Cerebellar cortex (tissue), 1 donor: ENCODE measurements at regions not wholly inside any gene's neighbourhood (a gene's known extent, or its start where the extent isn't known, plus 50 kb on each side); places are given as distances from the start of the nearest gene placed in this dataset.
A peak's percentile ranks its signal among the peaks of the same experiment; 100 is the strongest.
"Not testable (repeated sequence)": the region's sequence is repeated elsewhere in the genome, so short reads cannot be mapped to it uniquely, and the experiment has no call there.

Experiments used
- DNase-seq: peaks from one replicate; pipeline ENCODE4 v3.0.0-alpha.2; 2015; ENCODE audit warnings: low spot score

DNA sequence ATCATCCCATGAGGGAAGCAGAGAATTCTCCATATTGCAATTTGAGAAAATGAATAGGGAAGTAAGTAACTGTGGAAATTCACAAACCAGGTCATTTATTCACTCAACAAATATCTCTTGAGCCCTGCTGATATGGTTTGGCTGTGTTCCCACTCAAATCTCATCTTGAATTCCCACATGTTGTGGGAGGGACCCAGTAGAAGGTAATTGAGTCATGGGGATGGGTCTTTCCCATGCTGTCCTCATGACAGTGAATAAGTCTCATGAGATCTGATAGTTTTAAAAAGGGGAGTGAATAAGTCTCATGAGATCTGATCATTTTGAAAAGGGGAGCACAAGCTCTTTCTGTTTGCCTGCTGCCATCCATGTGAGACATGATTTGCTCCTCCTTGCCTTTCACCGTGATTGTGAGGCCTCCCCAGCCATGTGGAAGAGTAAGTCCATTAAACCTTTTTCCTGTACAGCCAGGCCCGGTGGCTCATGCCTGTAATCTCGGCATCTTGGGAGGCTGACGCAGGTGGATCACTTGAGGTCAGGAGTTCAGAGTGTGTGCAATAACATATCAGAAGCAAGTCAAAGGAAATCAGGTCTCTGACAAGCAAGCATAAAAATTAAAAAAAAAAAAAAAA, 193.2 kb downstream of the NDUFA10 start:
- DNase-seq: no peak

DNA sequence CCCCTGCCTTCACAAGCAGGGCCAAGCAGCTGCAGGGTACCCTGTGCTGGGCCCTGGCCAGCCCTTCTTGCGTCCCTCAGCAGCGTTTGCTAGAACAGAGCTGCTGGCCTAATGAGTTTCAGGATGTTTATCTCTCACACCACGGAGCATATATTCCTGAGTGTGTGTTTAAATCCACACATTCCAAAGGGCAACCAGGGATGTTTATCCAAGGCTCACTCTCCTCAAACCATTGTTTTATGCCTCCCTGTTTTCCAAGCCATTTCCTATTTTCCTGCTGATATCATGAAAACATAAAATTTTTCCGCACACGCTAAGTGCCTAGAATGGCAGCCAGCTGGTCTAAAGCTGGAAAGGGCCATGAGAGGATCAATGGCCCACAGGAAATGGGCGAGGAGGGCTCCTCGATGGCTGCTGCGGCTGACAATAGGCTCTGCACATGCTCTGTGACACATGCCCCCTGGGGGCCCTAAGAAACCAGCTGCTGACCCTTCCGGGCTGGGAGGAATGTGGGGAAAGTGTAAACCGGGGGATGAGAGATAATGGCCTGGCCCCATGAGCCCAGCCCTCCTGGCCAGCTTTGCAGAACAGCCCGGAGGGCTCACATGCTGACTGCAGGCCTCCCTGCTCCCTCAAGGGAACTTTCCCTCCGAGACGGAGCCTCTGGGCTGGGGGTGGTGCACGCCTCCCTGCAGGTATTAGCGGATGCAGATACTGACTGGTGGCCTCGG, 194.0 kb downstream of the NDUFA10 start:
- no peak for DNase-seq

DNA sequence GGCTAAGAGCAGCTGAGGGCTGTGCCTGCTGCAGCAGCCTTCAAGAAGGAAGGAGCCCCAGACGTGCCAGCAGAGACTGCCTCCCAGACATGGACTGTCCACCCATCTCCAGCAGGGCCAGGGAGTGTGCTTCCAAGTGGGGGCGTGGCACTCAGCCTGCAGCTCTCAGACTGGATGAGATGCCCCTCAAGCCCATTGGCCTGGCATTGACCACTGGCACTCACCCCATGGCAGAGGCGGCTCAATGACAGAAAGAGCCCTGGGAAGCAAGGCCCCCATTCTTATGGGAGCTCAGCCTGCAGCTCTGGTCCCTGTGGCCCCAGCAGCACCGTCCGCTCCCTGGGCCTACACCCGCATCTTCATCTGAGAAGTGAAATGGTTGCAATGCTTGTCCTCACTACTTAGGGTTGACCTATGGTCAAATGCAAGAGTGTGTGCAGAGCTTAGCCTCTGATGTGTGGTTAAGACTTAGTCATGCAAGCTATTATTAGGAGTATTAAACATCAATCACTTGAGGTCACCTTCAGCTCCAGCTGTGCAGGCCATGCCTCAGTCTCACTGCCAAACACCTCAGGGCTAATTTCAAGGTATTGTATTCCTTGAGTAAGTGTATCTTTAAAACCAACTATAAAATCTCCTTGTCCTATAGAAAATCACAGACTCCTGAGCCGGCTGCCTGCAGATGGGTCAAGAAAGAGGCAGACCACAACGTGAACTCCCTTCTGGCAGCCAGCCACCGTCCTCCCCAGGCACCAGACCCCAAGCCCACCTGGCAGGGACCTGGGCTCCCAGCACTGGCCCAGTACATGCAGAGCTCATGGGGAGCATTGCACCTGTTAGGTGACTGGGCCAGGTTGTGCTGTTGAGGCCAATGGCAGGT, 194.8 kb downstream of the NDUFA10 start:
- no peak for DNase-seq

DNA sequence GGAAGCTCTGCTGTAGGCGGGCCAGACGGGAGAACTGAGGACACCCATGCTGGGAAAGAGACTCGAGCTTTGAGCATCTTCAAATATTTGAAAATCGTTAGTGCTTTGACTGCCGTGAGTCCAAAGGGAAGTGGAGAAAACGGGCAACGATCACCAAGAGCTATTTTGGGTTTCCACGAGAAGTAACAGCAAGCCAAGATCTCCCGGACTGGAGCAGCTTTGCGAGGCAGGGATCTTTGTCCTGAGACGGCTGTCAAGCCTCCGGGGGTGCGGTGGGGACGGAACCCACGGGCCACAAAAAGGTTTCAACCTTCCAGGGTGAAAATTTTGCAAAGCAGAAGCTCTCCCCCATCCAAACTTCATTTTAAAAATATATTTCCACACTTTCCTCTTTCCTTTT, 195.8 kb downstream of the NDUFA10 start:
- no peak for DNase-seq

DNA sequence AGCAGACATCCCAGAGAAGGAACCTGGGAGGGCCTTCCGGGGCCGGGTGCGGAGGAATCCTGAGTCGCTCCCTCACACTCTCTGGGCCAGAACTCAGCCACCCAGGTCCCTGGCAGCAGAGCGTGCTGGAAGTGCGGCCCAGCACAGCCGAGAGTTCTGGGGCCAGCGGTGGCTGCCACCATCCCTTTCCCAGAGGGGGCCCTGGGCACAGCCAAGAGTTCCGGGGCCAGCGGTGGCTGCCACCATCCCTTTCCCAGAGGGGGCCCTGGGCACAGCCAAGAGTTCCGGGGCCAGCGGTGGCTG, 196.2 kb downstream of the NDUFA10 start:
- DNase-seq: not testable (repeated sequence)

DNA sequence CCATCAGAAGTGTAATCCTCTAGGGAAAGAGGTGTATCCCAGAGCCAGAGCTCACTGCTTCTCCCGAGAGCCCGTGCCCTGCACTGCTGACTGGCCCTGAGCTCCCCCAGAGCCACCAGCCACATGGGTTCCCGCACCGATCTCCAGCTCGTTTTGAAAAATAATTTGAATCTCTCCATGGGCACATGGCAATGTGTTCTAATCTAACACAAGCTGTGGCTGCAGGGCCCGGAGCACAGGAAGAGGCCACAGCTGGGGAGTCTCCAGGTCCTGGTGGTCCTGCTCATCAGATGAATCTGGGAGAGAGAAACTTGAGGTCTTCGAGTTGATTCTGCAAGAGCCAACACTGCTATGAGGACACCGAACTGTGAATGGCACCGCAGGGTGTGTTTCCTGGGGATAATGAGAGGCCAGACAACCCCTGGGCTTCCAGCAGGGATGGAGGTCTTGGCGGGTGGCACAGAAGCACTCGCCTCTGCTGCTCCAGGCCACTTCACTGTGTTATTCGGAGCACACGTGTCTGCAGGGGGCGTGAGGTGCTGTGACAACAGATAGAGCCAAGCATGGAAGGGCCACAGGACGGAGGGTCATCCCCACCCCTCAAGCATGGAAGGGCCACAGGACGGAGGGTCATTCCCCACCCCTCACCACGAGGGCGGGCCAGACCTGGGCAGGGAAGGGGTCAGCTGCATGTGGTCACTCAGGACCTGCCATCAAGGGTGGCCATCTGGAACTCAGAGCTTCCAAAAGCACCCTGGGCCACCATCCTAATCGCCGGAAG, 196.8 kb downstream of the NDUFA10 start:
- DNase-seq: no peak

DNA sequence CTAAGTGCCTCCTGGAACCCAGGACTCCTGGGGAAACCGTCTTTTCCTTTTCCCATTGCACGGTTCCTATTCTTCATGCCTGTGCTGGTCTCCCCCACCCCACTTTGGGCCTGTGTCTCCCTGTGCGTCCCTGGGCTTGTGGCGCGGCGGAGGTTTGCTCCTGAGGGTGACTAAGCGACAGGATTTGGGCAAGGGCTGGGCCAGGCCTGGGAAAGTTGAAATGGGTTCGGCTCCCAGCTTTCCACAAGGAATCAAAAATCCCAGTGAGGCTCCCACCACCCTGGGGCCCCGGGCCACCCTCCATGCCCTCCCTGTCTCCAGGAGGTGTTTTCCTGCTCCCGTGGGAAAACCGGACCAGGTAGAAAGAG, 197.6 kb downstream of the NDUFA10 start:
- no peak for DNase-seq

DNA sequence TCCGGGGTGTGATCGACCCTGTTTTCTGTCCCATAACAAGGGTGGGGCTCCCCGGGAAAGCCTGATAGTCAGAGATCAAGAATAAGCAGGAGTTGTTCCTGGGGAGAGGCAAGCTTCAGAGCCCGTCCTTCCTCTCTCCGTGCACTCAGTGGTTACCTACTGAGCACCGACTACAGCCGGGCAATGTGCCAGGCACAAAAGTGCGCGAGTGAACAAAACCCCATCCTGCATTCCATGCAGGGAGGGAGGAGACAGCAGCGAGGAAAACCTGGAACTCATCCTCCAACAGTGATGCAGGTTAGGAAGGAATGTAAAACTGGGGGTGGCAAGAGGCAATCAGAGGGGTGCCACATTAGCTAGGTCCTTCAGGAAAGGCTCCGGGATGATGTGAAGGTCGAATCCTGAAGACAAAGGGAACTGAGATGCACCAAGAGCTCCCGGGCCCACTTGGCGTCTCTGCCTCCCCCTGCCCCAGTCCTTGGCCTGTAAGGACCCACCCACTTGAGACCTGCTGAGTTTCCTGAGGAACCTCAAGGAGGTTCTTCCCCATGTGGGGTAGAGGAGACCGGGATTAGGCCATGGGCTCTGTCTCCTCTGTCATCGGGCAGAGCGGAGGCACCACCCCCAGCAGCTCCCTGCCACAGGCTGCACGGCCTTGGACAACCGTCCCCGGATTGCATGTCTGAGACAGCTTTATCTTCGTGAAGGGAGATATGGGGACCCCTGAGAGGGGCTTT, 198.2 kb downstream of the NDUFA10 start:
- no peak for DNase-seq

DNA sequence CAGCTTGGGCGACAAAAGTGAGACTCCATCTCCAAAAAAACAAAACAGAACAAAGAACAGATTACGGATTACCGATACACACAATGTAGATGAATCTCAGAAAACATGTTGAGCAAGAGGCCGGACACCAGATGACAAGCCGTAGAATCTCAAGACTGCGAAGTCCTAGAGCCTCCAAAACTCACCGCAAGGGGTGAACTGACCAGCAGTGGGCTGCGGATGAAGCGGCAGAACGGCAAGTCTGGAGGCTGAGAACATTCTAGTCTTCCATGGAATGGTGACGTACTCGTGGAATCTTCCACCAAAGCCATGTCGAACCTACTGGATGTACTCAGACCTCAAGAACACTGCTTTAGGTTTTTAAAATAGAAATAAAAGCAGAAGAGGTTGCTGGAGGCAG, 198.8 kb downstream of the NDUFA10 start:
- no peak for DNase-seq

DNA sequence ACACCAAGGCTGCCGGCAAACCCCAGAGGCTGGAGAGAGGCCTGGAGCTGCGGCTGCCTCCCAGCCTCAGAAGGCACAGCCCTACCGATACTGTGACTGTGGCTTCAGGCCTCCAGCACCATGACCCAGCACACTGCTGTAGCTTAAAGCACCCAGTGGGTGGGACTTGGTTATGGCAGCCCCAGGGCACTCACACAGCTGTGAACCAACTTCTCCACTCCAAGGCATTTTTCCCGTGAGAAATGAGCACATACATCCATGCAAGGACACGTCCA, 199.5 kb downstream of the NDUFA10 start:
- no peak for DNase-seq

DNA sequence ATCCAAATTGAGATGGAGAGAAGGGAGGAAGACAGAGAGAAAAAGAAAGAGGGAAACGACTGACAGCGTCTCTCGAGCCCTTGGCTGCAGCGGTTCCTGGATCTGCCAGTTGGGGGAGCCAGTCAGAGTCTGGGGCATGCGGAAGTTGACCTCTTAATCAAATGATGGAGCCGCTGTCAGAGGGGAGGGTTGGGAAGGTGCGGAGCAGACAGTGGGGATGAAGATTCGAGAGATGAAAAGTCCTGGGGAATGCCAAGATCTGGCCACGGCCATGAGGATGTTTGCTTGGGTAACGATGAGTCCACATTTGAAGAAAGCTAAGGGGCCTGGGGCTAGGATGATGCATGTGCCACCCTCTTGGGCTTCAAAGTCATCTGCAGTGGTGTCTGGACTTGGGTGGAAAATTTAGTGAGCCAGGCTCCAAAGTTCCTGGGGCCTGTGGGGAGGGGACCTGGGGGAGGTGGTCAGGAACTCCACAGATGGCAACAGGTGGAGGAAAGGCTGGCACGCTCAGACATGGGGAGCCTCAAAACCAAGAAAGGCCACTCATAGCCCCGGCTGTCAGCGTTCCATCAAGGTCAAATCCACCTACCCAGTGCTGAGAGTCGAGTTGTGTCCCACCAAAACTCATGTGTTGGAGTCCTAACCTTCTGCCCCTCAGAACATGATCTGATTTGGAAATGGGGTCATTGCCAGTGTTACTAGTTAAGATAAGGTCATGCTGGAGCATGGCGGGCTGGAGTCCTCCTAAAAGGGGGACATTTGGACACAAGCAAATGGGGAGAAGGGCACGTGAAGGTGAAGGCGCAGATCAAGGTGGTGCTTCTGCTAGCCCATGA, 200.1 kb downstream of the NDUFA10 start:
- DNase-seq: no peak

DNA sequence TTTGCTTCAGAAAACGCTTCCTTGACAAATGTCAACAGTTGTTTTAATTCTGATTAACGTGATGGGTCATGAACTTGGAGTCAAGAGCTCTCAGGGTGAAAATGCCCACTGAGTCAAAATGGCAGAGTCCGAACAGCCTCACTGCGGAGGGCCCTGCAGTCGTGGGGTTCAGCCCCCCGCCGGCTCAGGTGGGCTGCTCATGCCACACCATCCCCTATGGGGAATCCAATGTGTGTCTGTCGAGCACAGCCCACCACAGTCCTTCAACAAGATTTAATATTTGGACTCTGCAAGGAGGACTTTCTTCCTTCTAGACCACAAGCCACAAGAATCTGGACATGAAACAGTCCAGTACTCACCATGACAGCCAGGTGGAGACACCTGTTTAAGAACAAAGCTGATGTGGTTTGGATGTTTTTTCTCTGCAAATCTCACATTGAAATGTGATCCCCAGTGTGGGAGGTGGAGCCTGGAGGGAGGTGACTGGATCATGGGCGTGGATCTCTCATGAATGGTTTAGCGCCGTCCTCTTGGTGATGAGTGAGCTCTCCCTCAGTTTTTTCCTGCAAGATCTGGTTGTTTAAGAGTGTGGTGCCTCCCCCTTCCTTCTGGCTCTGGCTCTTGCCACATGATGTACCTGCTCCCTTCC, 201.0 kb downstream of the NDUFA10 start:
- DNase-seq: peak; percentile 17

DNA sequence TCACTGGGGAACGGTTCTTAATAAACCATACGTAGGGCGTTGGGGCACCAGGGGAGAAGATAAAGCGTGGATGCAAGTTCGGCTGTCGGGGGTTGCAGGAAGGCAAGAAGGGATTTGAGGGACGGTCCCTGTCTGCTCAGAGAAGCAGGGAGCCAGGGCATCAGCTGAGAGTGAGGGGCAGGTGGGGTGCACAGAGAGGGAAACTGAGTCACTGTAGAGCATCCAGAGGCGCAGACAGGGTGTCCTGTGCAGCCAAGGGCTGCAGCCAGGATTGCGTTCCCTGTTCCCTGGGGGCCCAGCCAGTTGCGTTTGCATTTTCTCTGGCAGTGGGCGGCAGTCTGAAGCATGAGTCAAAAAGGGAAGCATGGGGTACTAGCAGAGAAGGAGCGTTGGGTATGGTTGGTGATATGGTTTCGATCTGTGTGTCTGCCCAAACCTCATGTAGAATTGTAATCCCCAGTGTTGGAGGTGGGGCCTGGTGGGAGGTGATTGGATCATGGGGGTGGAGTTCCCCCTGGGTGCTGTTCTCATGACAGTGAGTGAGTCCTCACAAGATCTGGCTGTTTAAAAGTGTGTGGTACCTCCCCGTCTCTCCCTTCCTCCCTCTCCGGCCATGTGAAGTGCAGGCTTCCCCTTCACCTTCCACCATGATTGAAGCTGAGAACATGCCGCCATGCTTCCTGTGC, 202.9 kb downstream of the NDUFA10 start:
- DNase-seq: no peak

DNA sequence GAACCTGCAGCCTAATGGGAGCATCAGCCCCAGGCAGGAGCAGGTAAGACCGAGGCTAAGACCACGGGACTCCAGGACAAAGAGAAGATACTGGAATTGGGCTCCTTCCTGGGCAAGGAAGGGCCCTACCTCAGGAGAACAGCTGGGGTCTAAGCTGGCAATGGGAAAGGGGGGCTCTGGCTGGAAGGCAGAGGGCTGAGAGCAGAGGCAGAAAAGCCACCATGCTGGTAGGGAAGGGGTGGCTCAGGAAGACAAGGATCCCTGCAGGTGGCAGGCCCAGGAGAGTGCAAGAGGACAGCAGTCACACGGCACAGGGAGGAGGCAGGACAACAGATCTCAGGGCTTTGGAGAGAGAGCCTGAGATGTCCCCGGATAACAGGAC, 203.5 kb downstream of the NDUFA10 start:
- DNase-seq: no peak

DNA sequence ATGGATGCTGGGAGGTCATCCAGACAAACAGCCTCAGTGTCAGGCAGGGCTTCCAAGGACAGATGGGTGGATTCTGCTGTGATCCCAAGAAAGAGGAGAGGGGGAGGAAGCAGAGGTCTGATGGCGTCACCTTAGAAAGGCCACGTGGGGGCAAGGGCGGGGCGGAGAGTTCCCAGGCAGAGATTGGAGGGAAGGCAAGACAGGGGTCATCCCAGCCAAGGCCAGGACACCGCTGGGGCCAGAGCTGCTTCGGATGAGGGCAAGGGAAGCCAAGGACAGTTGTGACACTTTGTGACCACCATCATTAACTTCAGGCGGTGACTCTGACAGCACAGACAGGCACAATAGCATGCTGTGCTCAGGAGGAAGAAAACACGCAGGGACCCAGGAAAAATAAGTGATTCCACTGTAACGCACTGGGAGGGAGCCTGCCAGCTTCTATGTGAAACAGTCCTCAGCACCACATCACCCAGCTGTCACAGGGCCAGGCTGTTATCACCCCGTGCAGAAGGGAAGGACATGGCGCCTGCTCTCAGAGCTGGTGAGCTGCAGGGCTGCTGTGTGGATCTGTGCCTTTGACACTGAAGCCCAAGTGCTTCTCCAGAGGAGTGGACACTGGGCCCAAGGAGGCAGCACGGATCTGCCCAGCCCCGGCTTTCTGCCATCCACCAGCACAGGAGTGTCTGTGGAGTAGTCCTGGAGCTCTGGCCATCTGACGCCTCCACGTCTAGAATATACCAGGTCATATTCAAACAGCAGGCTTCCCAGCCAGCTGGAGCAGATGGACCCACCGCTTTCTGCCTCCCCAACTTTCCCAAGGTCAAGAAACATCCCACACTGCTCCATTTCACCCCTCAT, 204.1 kb downstream of the NDUFA10 start:
- no peak for DNase-seq

DNA sequence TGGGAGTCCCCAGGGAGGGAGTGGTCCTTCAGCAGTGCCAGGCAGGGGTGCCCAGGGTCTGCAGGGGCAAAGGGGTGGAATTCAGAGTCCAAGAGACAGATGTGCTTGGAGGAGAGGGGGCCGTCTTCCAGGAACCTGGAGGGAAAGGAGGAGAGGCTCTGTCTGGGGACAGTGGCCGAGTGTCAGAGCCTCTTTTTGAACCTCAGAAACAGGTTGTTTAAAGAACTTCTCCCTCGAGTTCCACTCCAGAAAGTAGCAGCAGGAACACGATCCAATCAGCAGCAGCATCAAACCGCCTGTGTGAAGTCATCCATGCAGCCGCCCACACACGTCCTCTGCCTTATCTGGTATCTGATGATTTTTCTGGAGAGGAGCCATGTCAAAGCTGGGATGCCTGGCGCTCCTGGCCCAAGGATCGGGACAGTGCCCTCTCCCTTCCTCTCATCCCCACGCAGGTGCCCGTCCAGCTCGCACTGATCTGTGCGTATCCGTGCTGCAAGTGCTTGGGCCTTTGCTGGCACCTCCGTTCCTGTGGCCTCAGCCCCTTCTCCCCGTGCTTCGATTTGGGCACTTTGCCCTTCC, 205.1 kb downstream of the NDUFA10 start:
- DNase-seq: no peak

DNA sequence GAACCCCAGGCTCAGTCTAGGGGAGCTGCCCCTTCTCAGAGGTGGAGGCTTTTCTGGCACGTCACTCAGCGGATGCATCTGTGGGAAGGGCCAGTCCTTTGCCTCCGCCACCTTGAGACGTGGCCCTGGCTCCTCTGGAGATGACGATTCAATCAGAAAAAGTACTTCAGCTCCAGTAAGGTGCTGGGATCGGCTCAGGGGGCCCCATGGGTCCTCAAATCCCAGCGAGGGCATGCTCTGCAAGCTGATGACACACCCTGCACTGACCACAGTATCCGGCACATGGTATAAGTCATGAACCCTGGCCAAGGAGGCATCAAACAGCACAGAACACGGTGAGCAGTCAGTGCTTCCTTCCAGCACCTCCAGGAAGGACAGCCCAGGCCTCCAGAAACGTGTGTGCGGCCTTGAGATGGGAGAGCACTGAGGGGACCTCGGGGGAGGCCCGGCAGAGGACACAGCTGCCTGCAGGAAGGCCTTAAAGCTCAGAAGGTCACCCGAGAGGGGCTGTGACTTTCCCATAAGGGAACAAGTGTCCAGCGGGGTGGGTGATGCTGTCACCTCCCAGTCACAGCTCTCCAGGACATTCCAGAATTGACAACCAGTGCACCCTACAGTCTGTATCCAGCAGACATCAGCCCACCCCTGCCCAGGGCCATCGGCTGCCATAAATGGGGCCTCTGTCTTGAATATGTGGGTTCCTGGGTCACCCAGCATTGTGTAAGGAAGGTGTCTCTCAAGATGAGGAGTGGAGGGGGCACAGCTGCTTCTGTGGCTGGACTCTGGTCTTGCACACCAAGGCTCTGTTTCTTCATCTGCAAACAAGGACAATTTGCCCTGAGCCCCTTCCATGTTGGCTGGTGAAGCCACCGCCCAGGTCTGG, 205.8 kb downstream of the NDUFA10 start:
- no peak for DNase-seq
